Stomach smooth muscle (tissue), 2 donors: ENCODE measurements at regions not wholly inside any gene's neighbourhood (a gene's known extent, or its start where the extent isn't known, plus 50 kb on each side); places are given as distances from the start of the nearest gene placed in this dataset.
A peak's percentile ranks its signal among the peaks of the same experiment; 100 is the strongest.
"Not testable (repeated sequence)": the region's sequence is repeated elsewhere in the genome, so short reads cannot be mapped to it uniquely, and the experiment has no call there.

Source experiments
- H3K27ac ChIP-seq: one replicate; pipeline ENCODE4 v1.7.0; 2013; ENCODE audit warnings: mild to moderate bottlenecking, low read length, inconsistent platforms
- H3K27me3 ChIP-seq, 2 donors: one replicate each; pipeline ENCODE4 v1.7.0; 2013; ENCODE audit warnings: low read length in 2 of 2; ENCODE audit not compliant: insufficient read depth in 2 of 2, control insufficient read depth in 1 of 2
- H3K36me3 ChIP-seq, 2 donors: one replicate each; pipeline ENCODE4 v1.7.0; 2013; ENCODE audit warnings: low read length in 2 of 2; ENCODE audit not compliant: control insufficient read depth in 2 of 2, insufficient read depth in 2 of 2
- H3K4me1 ChIP-seq: one replicate; pipeline ENCODE4 v1.7.0; 2013; ENCODE audit warnings: low read length; ENCODE audit not compliant: control insufficient read depth, insufficient read depth
- H3K4me3 ChIP-seq, 2 donors: one replicate each; pipeline ENCODE4 v1.7.0; 2013; ENCODE audit warnings: low read length in 2 of 2
- H3K9ac ChIP-seq, 2 donors: one replicate each; pipeline ENCODE4 v1.7.0; 2013; ENCODE audit warnings: low read length in 2 of 2, mild to moderate bottlenecking in 1 of 2
- H3K9me3 ChIP-seq, 2 donors: one replicate each; pipeline ENCODE4 v1.7.0; 2013; ENCODE audit warnings: low read length in 2 of 2; ENCODE audit not compliant: control insufficient read depth in 2 of 2
- donor health status: healthy.
- donor health status: Pancreatic carcinoma.

DNA sequence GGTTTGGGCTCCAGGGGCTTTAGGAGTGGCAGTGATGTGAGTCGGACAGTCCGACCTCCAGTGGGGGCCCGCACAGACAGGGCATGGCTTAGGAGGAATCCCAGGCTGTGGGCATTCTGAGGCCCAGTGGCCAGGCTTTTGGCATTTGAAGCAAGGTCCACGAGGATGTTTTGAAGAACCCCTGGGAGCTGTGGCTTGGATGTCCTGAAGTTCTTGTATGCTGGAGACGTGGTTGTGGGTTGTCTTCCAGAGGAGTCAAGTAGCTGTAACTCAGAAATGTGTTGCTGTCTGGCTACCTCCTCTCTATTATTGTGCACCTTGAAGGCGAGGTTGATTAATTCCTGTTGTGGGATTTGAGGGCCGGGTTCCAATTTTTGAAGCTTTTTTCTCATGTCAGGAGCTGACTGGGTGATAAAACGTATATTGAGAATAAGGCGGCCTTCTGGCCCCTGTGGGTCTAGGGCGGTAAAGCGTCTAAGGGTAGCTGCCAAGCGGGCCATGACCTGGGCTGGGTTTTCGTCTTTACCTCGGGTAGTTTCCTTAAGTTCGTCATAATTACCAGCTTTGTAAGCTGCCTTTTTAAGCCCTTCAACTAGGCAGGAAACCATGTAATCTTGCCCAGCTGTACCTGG, 67.3 kb upstream of the EZR start:
- not testable (repeated sequence) for H3K4me3 ChIP-seq, H3K27ac ChIP-seq, H3K4me1 ChIP-seq, H3K9ac ChIP-seq, H3K36me3 ChIP-seq, H3K27me3 ChIP-seq, H3K9me3 ChIP-seq

DNA sequence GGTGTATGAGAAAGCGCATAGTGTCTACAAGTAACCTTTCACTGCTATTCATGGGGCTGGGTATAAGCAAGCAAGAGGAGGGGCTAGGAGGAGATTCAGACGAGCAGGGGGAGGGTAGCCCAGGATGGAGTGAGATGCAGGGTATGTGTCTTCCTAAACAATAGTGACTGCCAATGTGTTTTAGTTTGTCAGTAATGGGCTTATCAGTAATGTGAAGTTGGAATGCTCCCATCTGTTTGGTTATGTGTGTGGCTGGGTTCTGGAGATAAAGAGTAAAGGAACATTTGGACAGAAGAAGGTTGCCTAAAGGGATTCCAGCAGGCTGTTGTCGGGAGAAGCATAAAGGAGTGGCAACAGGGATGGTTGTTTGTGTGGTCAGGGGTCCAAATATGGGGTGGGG, 62.7 kb upstream of the EZR start:
- not testable (repeated sequence) for H3K9me3 ChIP-seq, H3K4me1 ChIP-seq, H3K9ac ChIP-seq, H3K27ac ChIP-seq, H3K27me3 ChIP-seq, H3K4me3 ChIP-seq, H3K36me3 ChIP-seq

DNA sequence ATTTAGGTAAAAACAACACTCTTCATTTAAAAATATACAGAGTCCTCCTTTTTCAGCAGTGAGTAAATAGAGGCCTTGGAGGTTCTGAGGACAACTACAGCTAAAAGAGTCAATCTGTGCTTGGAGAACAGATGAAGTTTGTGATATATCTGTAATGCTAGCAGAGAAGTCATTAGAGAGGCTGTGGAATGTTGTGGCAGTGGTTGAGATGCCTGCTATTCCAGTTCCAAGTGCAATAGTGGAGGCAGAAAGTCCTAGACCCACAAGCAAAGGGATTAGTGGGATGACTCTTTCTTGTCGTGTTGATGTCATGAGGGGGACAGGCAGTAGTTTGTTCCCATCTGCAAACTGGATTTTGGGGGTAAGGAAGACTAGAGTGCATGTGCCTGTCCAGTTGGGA, 62.1 kb upstream of the EZR start:
- H3K4me1 ChIP-seq, H3K27me3 ChIP-seq, H3K9ac ChIP-seq, H3K4me3 ChIP-seq, H3K27ac ChIP-seq, H3K9me3 ChIP-seq, H3K36me3 ChIP-seq: not testable (repeated sequence)

DNA sequence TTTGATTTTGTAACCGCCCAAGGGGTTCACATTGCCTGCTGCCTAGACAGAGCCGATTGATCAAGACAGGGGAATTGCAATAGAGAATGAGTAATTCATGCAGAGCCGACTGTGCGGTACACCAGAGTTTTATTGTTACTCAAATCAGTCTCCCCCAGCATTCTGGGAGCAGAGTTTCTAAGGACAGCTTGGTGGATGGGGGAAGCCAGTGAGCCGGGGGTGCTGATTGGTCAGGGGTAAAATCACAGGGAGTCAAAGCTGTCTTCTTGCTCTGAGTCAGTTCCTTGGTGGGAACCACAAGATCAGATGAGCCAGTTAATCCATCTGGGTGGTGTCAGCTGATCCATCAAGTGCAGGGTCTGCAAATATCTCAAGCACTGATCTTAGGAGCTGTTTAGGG, 60.0 kb upstream of the EZR start:
- Histone ChIP-seq H3K4me3 (no peak overlapping the region), H3K27me3 (no peaks in the 10 kb centered on the region), H3K9me3 (no peaks in the 10 kb centered on the region), H3K36me3 (no peaks in the 10 kb centered on the region), H3K27ac (no peak overlapping the region), H3K9ac (no peak overlapping the region), H3K4me1 (no peaks in the 10 kb centered on the region)

DNA sequence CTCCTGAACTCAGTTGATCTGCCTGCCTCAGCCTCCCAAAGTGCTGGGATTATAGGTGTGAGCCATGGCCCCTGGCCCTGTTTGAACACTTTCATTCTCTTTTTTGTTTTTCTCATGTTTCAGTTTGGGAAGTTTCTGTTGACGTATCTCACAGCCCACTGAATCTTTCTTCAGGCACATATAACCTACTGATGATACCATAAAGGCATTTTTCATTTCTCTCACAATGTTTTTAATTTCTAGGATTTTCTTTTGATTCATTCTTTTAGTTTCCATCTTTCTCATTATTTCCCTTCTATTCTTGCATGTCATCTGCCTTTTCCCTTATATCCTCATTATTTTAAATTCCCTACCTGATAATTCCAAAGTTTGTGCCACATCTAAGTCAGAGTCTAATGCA, 58.5 kb upstream of the EZR start:
- no peak overlapping the region for H3K9ac ChIP-seq
- H3K27ac ChIP-seq = no peak overlapping the region

DNA sequence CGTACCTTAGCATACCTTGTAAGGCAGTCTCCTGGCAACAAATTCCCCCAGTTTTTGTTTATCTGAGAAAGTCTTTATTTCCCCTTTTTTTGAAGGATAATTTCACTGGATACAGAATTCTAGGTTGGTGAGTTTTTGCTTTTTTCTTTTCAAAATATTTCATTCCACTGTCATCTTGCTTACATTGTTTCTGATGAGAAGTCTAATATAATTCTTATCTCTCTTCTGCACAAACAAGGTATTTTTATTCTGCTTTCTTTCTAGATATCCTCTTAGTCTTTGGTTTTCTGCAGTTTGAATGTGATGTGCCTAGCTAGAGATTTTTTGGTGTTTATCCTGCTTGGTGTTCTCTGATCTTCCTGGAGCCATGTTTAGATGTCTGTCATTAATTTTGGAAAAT, 57.7 kb upstream of the EZR start:
- Histone ChIP-seq H3K27ac (no peak overlapping the region), H3K36me3 (no peaks in the 10 kb centered on the region), H3K9me3 (no peaks in the 10 kb centered on the region), H3K27me3 (no peaks in the 10 kb centered on the region), H3K4me1 (no peaks in the 10 kb centered on the region), H3K4me3 (no peak overlapping the region), H3K9ac (no peak overlapping the region)

More for the DNA sequence above, 58.5 kb upstream of the EZR start:
- Histone ChIP-seq H3K4me3 (no peak overlapping the region), H3K9me3 (no peaks in the 10 kb centered on the region), H3K36me3 (no peaks in the 10 kb centered on the region), H3K27me3 (no peaks in the 10 kb centered on the region), H3K4me1 (no peaks in the 10 kb centered on the region)

DNA sequence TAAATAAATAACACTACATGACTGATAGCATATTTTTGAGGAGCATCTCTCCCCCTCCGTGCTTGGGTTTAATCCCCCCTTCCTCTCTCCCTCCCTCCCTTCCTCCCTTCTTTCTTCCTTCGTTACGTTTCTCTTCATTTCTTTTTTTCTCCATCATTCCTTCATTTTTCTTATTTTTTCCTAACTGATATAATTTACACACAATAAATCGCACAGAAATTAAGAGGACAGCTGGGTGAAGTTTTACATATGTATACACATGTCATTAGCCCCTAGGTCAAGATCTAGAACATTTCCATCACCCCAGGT, 51.4 kb upstream of the EZR start:
- H3K4me1 ChIP-seq = peaks cover 10% of the 10 kb centered on the region
- H3K4me3 ChIP-seq = no peak overlapping the region
- no peaks in the 10 kb centered on the region for H3K27me3 ChIP-seq
- H3K9me3 ChIP-seq = no peaks in the 10 kb centered on the region
- H3K9ac ChIP-seq = no peak overlapping the region
- H3K36me3 ChIP-seq = no peaks in the 10 kb centered on the region
- H3K27ac ChIP-seq = no peak overlapping the region

DNA sequence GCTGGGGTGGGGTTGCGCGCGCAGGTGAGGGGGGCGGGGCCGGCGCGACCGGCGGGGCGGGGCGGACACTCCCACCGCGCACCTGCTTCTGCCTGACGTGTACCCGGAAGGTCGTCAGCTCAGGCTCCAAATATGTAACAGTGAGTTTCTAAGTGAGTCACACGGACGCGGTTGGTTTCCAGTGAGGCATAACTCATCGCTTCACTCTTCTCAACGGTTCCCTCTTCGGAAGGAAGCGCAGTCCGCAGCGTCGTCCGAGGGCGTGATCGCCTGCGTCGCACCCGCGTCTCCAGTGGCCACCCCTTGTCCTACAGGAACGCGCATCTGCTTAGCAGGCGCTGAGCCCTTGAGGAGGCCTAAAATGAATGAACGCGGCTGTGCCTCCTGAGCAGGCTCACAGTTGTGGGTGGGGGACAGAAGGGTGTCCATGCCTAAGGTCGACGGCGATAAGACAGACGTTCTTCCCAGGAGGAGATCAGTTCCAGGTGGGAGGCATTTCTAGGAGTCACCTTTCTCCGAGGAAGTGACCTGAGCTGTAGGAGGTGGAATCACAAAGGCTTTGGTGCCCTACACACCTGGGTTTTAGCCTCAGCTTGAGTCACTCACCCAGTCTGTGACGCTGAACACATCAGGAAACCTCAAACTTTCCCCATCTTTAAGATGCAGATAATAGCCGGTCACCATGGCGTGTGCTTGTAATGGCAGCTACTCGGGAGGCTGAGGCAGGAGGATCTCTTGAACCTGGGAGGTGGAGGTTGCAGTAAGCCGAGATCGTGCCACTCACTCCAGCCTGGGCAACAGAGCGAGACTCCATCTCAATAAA, 50.9 kb upstream of the EZR start:
- H3K27ac ChIP-seq = peak overlapping the region; percentile 55
- H3K4me3 ChIP-seq = peak overlapping the region; percentile 78 to 82
- peaks cover 10% of the 10 kb centered on the region for H3K4me1 ChIP-seq

DNA sequence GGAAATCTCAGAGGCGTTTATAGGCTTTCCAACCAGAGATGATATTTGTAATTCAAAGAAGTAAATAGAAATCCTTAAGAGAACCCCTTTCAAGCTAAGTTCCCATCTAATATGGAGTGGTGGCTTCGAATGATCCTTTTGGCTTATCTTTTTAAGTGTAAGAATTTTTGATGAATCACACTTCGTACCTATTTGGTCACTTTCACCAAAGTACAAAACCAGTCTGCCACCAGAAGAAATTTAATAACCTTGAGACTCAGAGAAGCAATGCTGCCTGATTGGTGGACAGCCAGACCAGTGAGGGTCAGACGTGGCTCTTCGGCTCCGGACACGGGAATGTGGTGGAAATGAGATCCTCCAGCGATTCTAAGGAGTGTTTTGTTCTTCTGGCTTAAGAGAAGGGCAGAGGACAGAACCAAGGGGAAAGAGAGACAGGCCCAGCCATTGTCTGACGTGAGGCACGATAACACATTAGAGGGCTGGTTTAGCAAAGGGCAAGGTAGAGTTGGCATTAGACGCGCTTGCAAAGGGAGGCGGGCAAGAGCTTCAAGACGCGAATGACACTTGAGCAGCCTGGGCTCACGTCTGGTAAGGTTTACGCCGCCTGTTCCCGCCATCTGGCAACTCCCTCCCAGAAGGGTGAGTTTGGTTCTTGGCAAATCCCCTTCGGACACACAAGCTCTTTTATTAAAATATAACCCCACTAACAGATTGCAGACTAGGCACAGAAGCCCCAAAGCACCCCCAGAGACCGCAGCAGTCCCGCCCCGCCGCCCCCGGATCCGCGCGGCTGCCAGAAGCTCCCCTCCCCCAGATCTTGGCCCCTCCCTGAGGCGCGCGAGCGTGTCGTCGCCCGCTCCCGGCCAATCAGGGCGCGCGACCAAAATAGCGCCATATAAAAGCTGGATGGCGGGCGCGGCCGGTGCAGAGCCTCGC, 50.0 kb upstream of the EZR start:
- Histone ChIP-seq H3K27me3 (no peaks in the 10 kb centered on the region), H3K9ac (peak overlapping the region; percentile 61 to 71), H3K9me3 (no peaks in the 10 kb centered on the region), H3K4me1 (peaks cover 10% of the 10 kb centered on the region), H3K27ac (peak overlapping the region; percentile 70), H3K36me3 (no peaks in the 10 kb centered on the region), H3K4me3 (peak overlapping the region; percentile 56 to 78)

More for the DNA sequence above, 50.9 kb upstream of the EZR start:
- Histone ChIP-seq H3K9me3 (no peaks in the 10 kb centered on the region), H3K9ac (peak overlapping the region; percentile 74 to 81), H3K27me3 (no peaks in the 10 kb centered on the region), H3K36me3 (no peaks in the 10 kb centered on the region)
